Erythroblast (primary cell): ENCODE measurements at regions not wholly inside any gene's neighbourhood (a gene's known extent, or its start where the extent isn't known, plus 50 kb on each side); places are given as distances from the start of the nearest gene placed in this dataset.

Source experiments
- GATA1 ChIP-seq: IDR thresholded peaks from 2 replicates; pipeline ENCODE4 v1.6.1; 2011; ENCODE audit warnings: low read depth, mild to moderate bottlenecking, control low read depth, low read length, moderate library complexity
- POLR2A ChIP-seq: IDR thresholded peaks from 2 replicates; pipeline ENCODE4 v1.6.1; 2011; ENCODE audit warnings: mild to moderate bottlenecking, low read length

DNA sequence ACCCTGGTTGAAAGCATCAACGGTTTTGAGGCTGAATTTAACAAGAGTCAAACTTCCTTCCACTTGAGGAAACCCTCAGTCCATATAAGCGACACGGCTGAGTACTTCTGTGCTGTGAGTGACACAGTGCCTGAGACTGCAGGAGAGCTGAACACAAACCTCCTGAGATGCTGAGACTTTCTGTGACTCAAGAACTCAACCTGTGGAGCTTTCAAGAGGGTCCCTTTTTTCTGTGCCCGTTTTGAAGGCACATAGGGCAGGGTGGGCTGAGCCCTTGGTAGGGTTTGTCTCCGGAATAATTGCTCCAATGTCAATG lies 305.3 kb upstream of the OR4E1 start:
- TF ChIP-seq POLR2A (no peak), GATA1 (no peak)
